KMS-11 (cell line): ENCODE measurements at regions not wholly inside any gene's neighbourhood (a gene's known extent, or its start where the extent isn't known, plus 50 kb on each side); places are given as distances from the start of the nearest gene placed in this dataset.

Source experiments
- H2AFZ ChIP-seq: fragments of 200-600 bp; sonication (generic); 2 replicates; pipeline ENCODE4 v1.6.1; 2016; ENCODE audit warnings: antibody characterized with exemption, mixed run types, low read depth
- H3K27ac ChIP-seq: fragments of 200-600 bp; sonication (generic); 2 replicates; pipeline ENCODE4 v1.6.1; 2016; ENCODE audit warnings: mild to moderate bottlenecking, mixed run types
- H3K27me3 ChIP-seq: fragments of 200-600 bp; sonication (generic); 2 replicates; pipeline ENCODE4 v1.6.1; 2017; ENCODE audit warnings: mild to moderate bottlenecking, low read depth, mixed run types, moderate library complexity; ENCODE audit not compliant: insufficient read depth
- H3K36me3 ChIP-seq: fragments of 200-600 bp; sonication (generic); 2 replicates; pipeline ENCODE4 v1.6.1; 2017; ENCODE audit warnings: mild to moderate bottlenecking, mixed run types; ENCODE audit not compliant: insufficient read depth
- H3K4me1 ChIP-seq: fragments of 200-600 bp; sonication (generic); 2 replicates; pipeline ENCODE4 v1.6.1; 2016; ENCODE audit warnings: mild to moderate bottlenecking, low read depth, mixed run types; ENCODE audit not compliant: poor library complexity, severe bottlenecking
- H3K4me2 ChIP-seq: fragments of 200-600 bp; sonication (generic); 2 replicates; pipeline ENCODE4 v1.7.0; 2016; ENCODE audit warnings: mild to moderate bottlenecking, mixed run types
- H3K4me3 ChIP-seq: fragments of 200-600 bp; sonication (generic); IDR thresholded peaks from 2 replicates; pipeline ENCODE4 v1.6.1; 2017; ENCODE audit warnings: low read depth, low read length, mixed read lengths; ENCODE audit not compliant: insufficient read depth
- H3K79me2 ChIP-seq: fragments of 200-600 bp; sonication (generic); 2 replicates; pipeline ENCODE4 v1.6.1; 2016; ENCODE audit warnings: low read depth, mixed run types; ENCODE audit not compliant: insufficient read depth
- H3K9ac ChIP-seq: fragments of 200-600 bp; sonication (generic); 2 replicates; pipeline ENCODE4 v1.6.1; 2016; ENCODE audit warnings: mild to moderate bottlenecking, mixed run types
- H4K20me1 ChIP-seq: fragments of 200-600 bp; sonication (generic); 2 replicates; pipeline ENCODE4 v1.6.1; 2016; ENCODE audit warnings: mild to moderate bottlenecking, mixed run types; ENCODE audit not compliant: insufficient read depth
- CTCF ChIP-seq: fragments of 200-600 bp; sonication (generic); conservative IDR thresholded peaks from 2 replicates; pipeline ENCODE4 v1.6.1; 2017; ENCODE audit warnings: low read depth, mild to moderate bottlenecking, antibody characterized with exemption, low read length, moderate library complexity, mixed read lengths

DNA sequence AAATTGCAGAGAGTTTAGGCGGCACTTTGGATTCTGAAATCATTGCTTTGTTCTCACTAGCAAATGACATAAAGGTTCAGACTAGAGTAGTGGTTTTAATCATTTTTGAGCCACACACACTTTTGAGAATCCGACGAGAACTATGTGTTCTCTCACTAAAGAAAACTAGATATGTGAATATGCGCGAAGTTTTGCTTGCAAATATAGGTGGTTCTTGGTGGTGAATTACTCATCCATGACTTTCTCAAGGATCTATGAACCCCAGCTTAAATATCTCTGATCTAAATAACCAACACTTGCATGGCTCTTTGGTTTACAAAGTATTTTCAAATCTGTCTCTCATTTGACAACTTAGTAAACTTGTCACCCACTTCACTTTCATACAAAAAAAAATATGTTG lies 54.8 kb downstream of the NOG start:
- TF ChIP-seq CTCF, result no peak
- Histone ChIP-seq H3K27ac (no peak overlapping the region), H3K27me3 (no peaks in the 10 kb centered on the region), H3K9ac (no peak overlapping the region), H3K4me1 (peaks cover under 1% of the 10 kb centered on the region), H2AFZ (no peak overlapping the region), H3K4me2 (no peak overlapping the region), H4K20me1 (no peaks in the 10 kb centered on the region), H3K79me2 (no peaks in the 10 kb centered on the region), H3K4me3 (no peak overlapping the region), H3K36me3 (no peaks in the 10 kb centered on the region)

- no peak overlapping the region for H3K4me2 ChIP-seq
- no peaks in the 10 kb centered on the region for H3K36me3 ChIP-seq
- no peak overlapping the region for H2AFZ ChIP-seq
- no peak overlapping the region for H3K9ac ChIP-seq
- H3K4me1 ChIP-seq, result peaks cover 5% of the 10 kb centered on the region
- H3K79me2 ChIP-seq, result no peaks in the 10 kb centered on the region
- H3K27ac ChIP-seq, result no peak overlapping the region
- no peaks in the 10 kb centered on the region for H3K27me3 ChIP-seq
- no peak for TF ChIP-seq CTCF
- H3K4me3 ChIP-seq, result no peak overlapping the region
- H4K20me1 ChIP-seq, result no peaks in the 10 kb centered on the region
These were observed 55.3 kb downstream of the NOG start for GRCh38 chr17:56648806-56649205.

DNA sequence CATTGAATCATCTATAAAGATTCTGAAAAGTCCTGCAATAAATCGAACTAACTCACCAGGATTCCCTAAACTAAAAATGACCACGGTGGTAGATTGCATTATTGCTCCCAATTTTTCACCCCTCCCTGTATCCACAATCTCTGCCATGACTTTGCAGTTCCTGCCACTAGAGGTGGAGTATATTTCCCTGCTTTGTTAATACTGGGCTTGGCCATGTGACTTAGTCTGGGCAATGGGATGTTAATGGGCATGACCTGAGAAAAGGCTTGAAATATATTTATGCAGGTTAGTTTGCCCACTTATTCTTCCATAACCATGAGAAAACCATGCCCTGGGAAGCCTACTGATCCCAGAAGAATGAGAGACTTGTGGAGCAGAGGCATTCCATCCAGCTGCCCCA lies 59.1 kb downstream of the NOG start:
- no peaks in the 10 kb centered on the region for H3K36me3 ChIP-seq
- no peak overlapping the region for H3K9ac ChIP-seq
- H3K4me3 ChIP-seq, result no peak overlapping the region
- H2AFZ ChIP-seq, result no peak overlapping the region
- H3K4me2 ChIP-seq, result no peak overlapping the region
- TF ChIP-seq CTCF, result no peak
- no peak overlapping the region for H3K27ac ChIP-seq
- peaks cover 11% of the 10 kb centered on the region for H3K4me1 ChIP-seq
- H3K79me2 ChIP-seq, result no peaks in the 10 kb centered on the region
- H4K20me1 ChIP-seq, result no peaks in the 10 kb centered on the region
- H3K27me3 ChIP-seq, result no peaks in the 10 kb centered on the region

DNA sequence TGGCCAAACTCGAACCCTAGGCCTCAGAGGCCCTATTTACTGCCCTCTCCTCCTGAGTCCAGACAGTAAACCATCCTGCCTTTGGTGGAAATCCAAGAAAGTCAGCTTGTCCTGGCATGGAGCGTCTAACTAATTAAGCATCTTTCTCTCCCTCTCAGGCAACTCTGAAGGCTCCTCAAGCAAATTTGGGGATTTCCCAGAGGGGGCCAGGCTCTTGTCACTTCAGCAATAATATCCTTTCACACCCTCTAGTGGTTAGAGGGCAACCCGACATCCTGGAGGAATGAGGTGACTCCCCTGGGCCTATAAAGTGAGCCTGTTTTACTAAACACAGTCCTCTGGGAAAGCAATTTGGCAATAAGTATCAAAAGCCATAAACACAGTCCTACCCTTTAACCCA lies 60.4 kb downstream of the NOG start:
- no peaks in the 10 kb centered on the region for H3K79me2 ChIP-seq
- no peaks in the 10 kb centered on the region for H3K36me3 ChIP-seq
- H3K4me3 ChIP-seq, result no peak overlapping the region
- H2AFZ ChIP-seq, result peak overlapping the region; percentile 32; the same call in 1 of the 2 replicates
- H3K27me3 ChIP-seq, result no peaks in the 10 kb centered on the region
- H4K20me1 ChIP-seq, result no peaks in the 10 kb centered on the region
- TF ChIP-seq CTCF, result peak; percentile 94
- no peak overlapping the region for H3K9ac ChIP-seq
- peak overlapping the region; percentile 13; the same call in 1 of the 2 replicates for H3K4me2 ChIP-seq
- peak overlapping the region; percentile 3; the same call in 1 of the 2 replicates for H3K27ac ChIP-seq
- H3K4me1 ChIP-seq, result peaks cover 11% of the 10 kb centered on the region
